NB4 (cell line): ENCODE measurements at regions not wholly inside any gene's neighbourhood (a gene's known extent, or its start where the extent isn't known, plus 50 kb on each side); places are given as distances from the start of the nearest gene placed in this dataset.

ENCODE experiments used
- DNase-seq: peaks from one replicate; pipeline ENCODE4 v3.0.0; 2010; ENCODE audit warnings: low read depth
- H3K4me3 ChIP-seq: one replicate; pipeline ENCODE4 v1.5.1; 2011; ENCODE audit warnings: mild to moderate bottlenecking, low read depth, low read length, moderate library complexity
- CTCF ChIP-seq: IDR thresholded peaks from one replicate; pipeline ENCODE4 v1.5.1; 2012; ENCODE audit warnings: low read depth, low read length
- MYC ChIP-seq: IDR thresholded peaks from 2 replicates; pipeline ENCODE4 v1.6.1; 2011; ENCODE audit warnings: low read depth, low read length
- POLR2A ChIP-seq: IDR thresholded peaks from 2 replicates; pipeline ENCODE4 v1.6.1; 2011; ENCODE audit warnings: mild to moderate bottlenecking; ENCODE audit not compliant: insufficient read length; ENCODE audit errors: extremely low read depth
- TF ChIP-seq, protein P1 (sequence below): IDR thresholded peaks from 2 replicates; pipeline ENCODE4 v1.6.1; 2011; ENCODE audit warnings: low read depth, low read length

- no peak for DNase-seq
Measured at GRCh38 chr5:74113196-74113540, 487.2 kb downstream of the ARHGEF28 start.

DNA sequence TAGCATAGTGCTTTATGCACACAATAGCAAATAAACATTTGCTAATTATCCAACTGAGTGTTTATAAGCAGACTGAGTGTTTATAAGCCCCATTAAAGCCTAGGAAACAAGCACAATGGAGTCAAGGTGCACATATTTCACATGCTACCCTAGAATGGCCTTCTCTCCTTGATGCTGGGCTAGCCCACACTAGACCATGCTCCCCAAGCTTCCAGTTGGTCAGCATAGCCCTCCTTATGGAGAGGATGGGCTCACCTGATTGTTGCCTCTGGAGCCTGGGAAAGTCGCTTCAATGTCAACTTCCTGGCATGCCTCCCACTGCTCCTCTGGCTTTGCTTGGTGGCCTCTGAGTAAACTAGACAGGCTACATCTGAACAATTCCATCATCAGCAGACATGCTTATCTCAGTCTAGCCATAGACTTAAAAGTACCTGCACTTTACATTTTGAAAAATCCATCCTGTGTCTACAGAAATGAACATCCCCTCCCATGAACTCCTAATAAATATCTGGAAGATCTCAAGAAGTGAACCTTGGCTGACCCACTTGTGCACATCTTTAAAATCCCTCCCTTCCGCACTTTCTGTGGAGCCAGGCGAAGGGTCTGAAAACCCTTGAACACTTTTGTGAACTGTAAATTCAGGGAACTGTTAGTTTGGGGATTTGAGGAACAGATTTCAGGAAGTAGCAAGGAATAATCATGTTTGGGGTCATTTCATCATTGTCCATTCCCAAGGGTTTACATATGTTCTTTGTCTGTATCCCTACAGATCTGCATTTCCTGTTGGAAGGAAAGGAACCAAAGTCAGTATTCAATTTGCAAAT, 486.6 kb downstream of the ARHGEF28 start:
- TF ChIP-seq MYC (no peak), CTCF (no peak), POLR2A (no peak)
- TF ChIP-seq, protein P1, sequence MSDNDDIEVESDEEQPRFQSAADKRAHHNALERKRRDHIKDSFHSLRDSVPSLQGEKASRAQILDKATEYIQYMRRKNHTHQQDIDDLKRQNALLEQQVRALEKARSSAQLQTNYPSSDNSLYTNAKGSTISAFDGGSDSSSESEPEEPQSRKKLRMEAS: no peak
- no peak for DNase-seq

More at GRCh38 chr5:74113196-74113540, 487.2 kb downstream of the ARHGEF28 start:
- TF ChIP-seq MYC: no peak
- no peak for TF ChIP-seq CTCF
- no peak for TF ChIP-seq POLR2A
- TF ChIP-seq, protein P1: no peak
- no peak overlapping the region for H3K4me3 ChIP-seq

GRCh38 chr5:74111764-74112163, 485.8 kb downstream of the ARHGEF28 start:
- TF ChIP-seq POLR2A (no peak), MYC (no peak), CTCF (no peak)
- TF ChIP-seq, protein P1: no peak
- no peak overlapping the region for H3K4me3 ChIP-seq
- DNase-seq: no peak

More for the DNA sequence above, 486.6 kb downstream of the ARHGEF28 start:
- H3K4me3 ChIP-seq: no peak overlapping the region

- no peak overlapping the region for H3K4me3 ChIP-seq
- TF ChIP-seq CTCF (no peak), MYC (no peak)
- TF ChIP-seq, protein P1: no peak
- no peak for DNase-seq
Measured at GRCh38 chr5:74109344-74109743, 483.3 kb downstream of the ARHGEF28 start.

DNA sequence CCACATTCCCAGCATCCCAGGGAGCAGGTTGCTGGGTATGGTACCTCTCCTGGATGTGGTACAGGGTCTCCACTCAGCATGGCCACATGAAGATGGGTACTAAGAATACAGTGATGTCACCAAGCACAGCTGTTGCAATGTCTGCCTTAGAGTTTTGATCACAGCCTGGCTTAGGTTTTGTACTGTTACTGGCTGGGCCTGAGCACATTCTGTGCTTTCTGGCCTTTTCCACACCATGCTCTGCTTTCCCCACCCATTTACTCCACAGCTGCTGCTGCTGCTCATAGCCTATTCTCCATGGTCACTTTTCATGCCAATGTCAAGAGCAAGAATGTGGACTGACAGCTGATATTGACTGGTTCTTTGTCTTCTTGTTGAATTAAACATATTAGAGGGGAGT, 481.9 kb downstream of the ARHGEF28 start:
- TF ChIP-seq, protein P1: no peak
- TF ChIP-seq CTCF: no peak
- TF ChIP-seq MYC: no peak
- no peak for TF ChIP-seq POLR2A
- H3K4me3 ChIP-seq: no peak overlapping the region
- no peak for DNase-seq
